ENCODE measurements at regions not wholly inside any gene's neighbourhood (a gene's known extent, or its start where the extent isn't known, plus 50 kb on each side); places are given as distances from the start of the nearest gene placed in this dataset.

GRCh38 chrX:131365766-131366165 is 76.7 kb upstream of the IGSF1 start:
- TF ChIP-seq CTCF (IDR thresholded peaks at IDR 0.05; ENCODE audit: insufficient read depth, low read depth, low read length) (no peak), EZH2 (IDR thresholded peaks at IDR 0.05; ENCODE audit: insufficient read depth, low read length) (no peak)
